ENCODE measurements at regions not wholly inside any gene's neighbourhood (a gene's known extent, or its start where the extent isn't known, plus 50 kb on each side); places are given as distances from the start of the nearest gene placed in this dataset.

- Histone ChIP-seq H4K8ac (ENCODE audit: low read depth in 2 of 2, low read length in 2 of 2) (no peak overlapping the region), H3K4me2 (ENCODE audit: low read depth, low read length) (no peak overlapping the region), H4K91ac (ENCODE audit: insufficient read depth, low read depth, low read length) (no peak overlapping the region), H3K9ac (ENCODE audit: low read depth, low read length) (no peak overlapping the region), H3K27ac (ENCODE audit: insufficient read depth, low read length) (no peak overlapping the region), H3K27me3 (ENCODE audit: control insufficient read depth, insufficient read depth, low read length) (no peaks in the 10 kb centered on the region), H3K4me3 (ENCODE audit: insufficient read depth, low read depth, low read length) (no peak overlapping the region), H3K56ac (ENCODE audit: extremely low read depth, insufficient read depth, low read length) (no peak overlapping the region), H2BK20ac (ENCODE audit: low read depth, low read length) (no peak overlapping the region), H3K4ac (ENCODE audit: low read depth, low read length) (no peak overlapping the region), H3K14ac (replicated peaks; ENCODE audit: low read depth, low read length) (no peak overlapping the region), H3K9me1 (ENCODE audit: insufficient read depth, low read length) (no peaks in the 10 kb centered on the region), H3K4me1 (ENCODE audit: control insufficient read depth, insufficient read depth, low read length) (no peaks in the 10 kb centered on the region), H2AFZ (replicated peaks; ENCODE audit: low read length, poor library complexity) (no peak overlapping the region), H2AK9ac (replicated peaks; ENCODE audit: low read depth, low read length, poor library complexity) (no peak overlapping the region), H3K23ac (ENCODE audit: low read depth, low read length) (no peak overlapping the region), H4K5ac (ENCODE audit: low read depth, low read length) (no peak overlapping the region), H3K9me3 (ENCODE audit: control insufficient read depth, insufficient read depth, low read length) (peaks cover 47% of the 10 kb centered on the region), H2AK5ac (ENCODE audit: low read depth, low read length) (no peak overlapping the region), H2BK15ac (ENCODE audit: low read depth, low read length) (no peak overlapping the region), H4K20me1 (ENCODE audit: insufficient read depth, low read length) (no peaks in the 10 kb centered on the region), H3K79me1 (ENCODE audit: low read depth in 1 of 2, low read length in 2 of 2) (no peaks in the 10 kb centered on the region), H3K18ac (ENCODE audit: low read depth, low read length) (no peak overlapping the region), H2BK5ac (ENCODE audit: low read depth, low read length, poor library complexity, severe bottlenecking) (no peak overlapping the region), H3K36me3 (ENCODE audit: control insufficient read depth, insufficient read depth, low read length) (no peaks in the 10 kb centered on the region), H2BK120ac (ENCODE audit: low read depth, low read length) (no peak overlapping the region)
- WGBS, 2 experiments (ENCODE audit: extremely low coverage in 2 of 2, insufficient read length in 1 of 2) = no CpG with 5 or more reads among the region's 7 CpGs
- ChIA-PET POLR2A (ENCODE audit: unreplicated experiment) (no interaction called here), CTCF (no interaction called here)
- dilution Hi-C loops (cut with HindIII; ENCODE audit: low sequenced_read_pairs, unreplicated experiment) (no loop called here), in situ Hi-C loops (cut with MboI; ENCODE audit: low sequenced_read_pairs) (no loop called here), intact Hi-C loops (cut with micrococcal nuclease) (no loop called here)
- no peak for DNase-seq
- no TSS peak for BruUV-seq (replicated peaks)
- no peak for ATAC-seq (ENCODE audit: low read depth)
- TF ChIP-seq RAD21 (IDR thresholded peaks at IDR 0.05; ENCODE audit: low read length) (no peak), CEBPB (IDR thresholded peaks at IDR 0.05; ENCODE audit: low read depth, low read length) (no peak), POLR2A (IDR thresholded peaks at IDR 0.05; ENCODE audit: low read depth, low read length) (no peak), MAFK (IDR thresholded peaks at IDR 0.05; ENCODE audit: low read depth, low read length) (no peak), CHD1 (IDR thresholded peaks at IDR 0.05; ENCODE audit: low read depth, low read length) (no peak), USF2 (IDR thresholded peaks at IDR 0.05; ENCODE audit: low read depth, low read length) (no peak), FOS (IDR thresholded peaks at IDR 0.05; ENCODE audit: low read depth, low read length) (no peak), ELK1 (IDR thresholded peaks at IDR 0.05; ENCODE audit: borderline replicate concordance, low read depth, low read length) (no peak), MAZ (IDR thresholded peaks at IDR 0.05; ENCODE audit: borderline replicate concordance, low read depth, low read length) (no peak), SMC3 (IDR thresholded peaks at IDR 0.05; ENCODE audit: low read depth, low read length) (no peak), BHLHE40 (IDR thresholded peaks at IDR 0.05; ENCODE audit: low read depth, low read length) (no peak), NFE2L2 (IDR thresholded peaks at IDR 0.05; ENCODE audit: low read depth, low read length) (no peak)
Measured at GRCh38 chr10:130455791-130456190, 319.6 kb downstream of the GLRX3 start.
